GM18861 (cell line): ENCODE measurements at regions not wholly inside any gene's neighbourhood (a gene's known extent, or its start where the extent isn't known, plus 50 kb on each side); places are given as distances from the start of the nearest gene placed in this dataset.
"Not testable (repeated sequence)": the region's sequence is repeated elsewhere in the genome, so short reads cannot be mapped to it uniquely, and the experiment has no call there.

Experiments
- ATAC-seq: cut with Tn5 transposase; IDR thresholded peaks from one replicate; pipeline ENCODE4 v1.9.1; 2021; ENCODE audit not compliant: unreplicated experiment

DNA sequence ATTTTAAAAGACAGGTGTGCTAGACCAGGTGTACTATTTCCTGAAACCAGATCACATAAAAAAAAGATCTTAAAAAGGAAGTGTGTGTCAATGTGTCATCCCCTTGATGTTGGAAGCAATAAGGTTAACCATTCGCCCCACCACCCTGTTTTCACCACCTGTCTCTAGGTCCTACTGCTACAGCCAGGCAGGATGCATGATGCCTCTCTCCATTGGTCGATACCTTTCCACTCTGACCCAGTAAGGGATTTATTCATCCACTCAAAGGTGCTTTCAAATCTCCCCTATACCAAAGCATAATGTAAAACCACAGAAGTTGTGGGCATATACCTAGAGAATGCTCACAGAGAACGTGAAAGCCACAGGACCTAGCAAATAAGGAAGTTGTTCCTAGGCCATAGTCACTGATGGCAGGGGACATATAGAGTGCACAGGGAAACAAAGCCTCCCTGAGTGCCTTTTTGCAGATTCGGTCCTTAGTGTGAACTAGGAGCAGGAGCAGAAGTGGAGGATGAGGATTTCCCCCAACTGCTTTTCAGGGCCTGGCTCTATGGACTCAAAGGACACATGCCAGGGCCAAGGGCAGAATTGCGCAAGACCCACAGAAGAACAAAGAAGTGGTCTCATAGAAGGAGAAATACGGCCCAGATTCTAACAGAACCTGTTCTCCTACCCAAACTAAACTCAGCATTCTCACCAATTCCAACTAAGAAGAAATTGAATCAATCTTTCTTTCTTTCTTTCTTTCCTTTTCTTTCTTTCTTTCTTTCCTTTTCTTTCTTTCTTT is 631.5 kb upstream of the NRP1 start:
- ATAC-seq, result no peak

DNA sequence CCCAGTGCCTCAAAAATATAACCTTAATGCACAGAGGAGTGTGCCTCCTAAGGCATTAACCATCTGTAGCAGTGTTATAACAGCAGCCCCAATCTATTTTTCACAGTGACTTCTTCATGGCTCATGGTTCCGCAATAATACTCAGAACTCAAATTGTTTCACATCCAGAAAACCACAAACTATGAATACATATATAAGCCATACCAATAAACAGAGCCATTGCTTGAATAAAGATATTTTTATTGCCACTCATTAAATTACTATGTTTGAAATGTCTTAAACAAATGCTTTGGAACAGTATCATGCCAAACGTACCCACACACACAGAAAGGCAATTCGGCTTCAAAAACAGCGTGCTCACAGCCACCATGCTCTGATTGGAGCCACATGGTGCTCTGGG is 629.3 kb upstream of the NRP1 start:
- ATAC-seq, result no peak

DNA sequence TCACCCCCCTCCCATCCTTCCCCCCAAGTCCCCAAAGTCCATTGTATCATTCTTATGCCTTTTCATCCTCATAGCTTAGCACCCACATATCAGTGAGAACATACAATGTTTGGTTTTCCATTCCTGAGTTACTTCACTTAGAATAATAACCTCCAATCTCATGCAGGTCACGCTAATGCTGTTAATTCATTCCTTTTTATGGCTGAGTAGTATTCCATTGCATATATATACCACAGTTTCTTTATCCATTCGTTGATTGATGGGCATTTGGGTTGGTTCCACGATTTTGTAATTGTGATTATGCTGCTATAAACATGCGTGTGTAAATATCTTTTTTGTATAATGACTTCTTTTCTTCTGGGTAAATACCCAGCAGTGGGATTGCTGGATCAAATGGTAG is 621.9 kb upstream of the NRP1 start:
- not testable (repeated sequence) for ATAC-seq

DNA sequence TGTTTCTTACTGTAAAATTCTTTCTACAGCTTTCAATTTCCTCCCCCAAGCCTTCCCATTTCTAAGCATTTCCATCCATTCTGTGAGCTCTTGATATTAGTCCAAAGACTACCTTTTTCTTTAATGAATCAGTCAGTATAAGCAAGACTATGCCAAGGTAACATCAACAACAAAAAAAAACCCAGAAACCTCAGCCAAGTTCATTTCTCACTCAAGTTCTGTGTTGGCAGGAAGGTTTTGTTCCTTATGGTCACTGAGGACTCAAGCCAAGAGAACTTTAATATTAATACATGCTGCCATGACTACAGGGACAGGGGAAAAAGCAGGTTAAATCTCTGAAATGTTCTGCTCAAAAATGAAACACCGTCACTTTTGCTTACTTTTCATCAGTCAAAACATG is 621.2 kb upstream of the NRP1 start:
- no peak for ATAC-seq

DNA sequence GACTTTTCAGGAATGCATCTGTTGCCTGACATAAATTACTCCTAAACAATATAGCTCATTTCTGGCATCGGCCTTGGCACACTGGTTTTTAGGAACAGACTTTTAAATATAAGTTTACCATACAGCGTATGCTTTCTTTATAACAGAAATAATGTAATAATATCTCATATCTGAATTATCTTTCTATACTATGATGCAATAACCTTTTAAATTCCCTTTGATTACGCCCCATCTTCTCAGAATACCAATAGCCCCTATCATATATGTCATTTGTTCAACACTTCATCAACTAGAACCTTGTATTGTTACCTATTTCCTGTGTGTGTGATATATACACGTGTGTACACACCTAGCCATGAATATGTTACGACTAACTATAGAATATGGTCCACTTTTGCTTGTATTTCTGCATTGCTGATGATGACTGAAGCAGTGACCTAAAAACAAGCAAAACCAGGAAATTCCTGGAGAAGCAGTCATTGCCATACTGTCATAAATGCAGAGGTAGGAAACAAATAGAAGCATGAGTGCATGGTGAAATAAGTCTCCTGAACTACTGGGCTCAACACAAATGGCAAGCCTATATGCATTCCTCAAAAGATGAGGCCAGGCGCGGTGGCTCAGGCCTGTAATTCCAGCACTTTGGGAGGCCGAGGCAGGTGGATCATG is 618.4 kb upstream of the NRP1 start:
- no peak for ATAC-seq

DNA sequence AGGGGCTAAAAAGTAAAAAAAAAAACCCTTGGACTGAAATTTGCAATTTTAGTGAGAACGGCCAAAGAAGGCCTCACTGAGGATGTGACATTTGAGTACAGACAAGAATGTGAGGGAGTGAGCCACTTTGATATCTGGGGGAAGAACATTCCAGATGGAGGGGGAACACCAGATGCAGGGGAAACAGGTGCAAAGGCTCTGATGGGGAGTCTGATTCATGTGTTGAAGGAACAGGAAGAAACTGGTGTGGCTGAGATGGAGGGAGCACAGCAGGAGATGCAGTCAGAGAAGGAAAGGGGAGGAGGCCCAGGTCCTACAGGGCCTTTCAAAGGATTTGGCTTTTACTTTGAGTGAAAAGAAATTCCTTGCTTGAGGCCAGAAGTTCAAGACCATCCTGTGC is 615.7 kb upstream of the NRP1 start:
- ATAC-seq, result no peak

DNA sequence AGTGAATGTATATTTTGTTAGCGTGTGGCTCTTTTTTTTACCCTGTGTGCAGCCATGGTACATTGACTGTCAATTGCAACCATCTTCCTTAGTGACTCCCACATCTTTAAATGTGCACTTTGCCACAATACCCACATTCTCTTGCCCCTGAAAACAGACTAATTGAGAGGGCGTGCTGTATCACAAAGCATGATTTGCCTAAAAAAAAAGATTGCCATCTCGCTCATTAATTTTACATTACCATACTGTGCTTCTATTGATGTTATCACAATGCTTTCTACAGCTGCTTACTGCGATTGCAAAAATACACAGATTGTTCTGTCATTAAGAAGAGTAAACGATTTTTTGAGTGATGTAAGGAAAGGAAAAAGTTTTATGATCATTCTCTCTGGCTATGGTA is 613.1 kb upstream of the NRP1 start:
- ATAC-seq, result no peak

DNA sequence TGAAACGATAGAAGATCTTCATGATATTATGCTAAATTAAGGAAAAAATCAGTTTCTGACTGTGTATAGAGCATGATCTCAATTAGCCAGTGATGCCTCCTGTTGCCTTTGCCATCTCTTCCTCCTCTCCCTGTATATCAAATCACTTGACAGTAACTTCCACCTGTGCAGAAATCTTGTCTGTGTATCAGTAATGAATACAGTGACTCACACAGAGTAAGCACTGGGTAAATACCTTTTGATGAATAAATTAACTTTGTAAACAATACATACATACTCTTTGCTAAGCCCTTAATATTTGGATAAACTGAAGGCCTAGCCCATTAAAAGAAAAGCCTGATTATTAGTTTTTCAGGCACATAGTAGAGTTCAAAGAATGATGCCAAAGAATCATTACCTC is 610.6 kb upstream of the NRP1 start:
- ATAC-seq, result no peak

DNA sequence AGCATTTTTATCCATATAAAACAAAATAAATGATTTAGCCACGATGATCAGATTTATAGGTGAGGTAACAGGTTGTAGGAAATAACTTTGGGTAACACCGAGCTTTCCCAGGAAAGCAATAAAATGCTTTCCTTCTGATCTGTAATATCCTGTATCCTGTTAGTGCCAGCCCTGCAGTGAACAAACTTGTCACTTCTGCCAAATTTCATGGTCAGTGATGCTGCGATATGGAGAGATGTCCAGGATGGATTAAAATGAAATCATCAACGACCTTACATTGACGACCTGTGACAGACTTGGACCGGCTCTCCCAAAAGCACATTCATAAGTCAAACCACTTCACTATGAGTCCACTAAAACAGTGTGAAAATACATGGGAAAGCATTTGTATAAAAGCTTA is 608.0 kb upstream of the NRP1 start:
- no peak for ATAC-seq

DNA sequence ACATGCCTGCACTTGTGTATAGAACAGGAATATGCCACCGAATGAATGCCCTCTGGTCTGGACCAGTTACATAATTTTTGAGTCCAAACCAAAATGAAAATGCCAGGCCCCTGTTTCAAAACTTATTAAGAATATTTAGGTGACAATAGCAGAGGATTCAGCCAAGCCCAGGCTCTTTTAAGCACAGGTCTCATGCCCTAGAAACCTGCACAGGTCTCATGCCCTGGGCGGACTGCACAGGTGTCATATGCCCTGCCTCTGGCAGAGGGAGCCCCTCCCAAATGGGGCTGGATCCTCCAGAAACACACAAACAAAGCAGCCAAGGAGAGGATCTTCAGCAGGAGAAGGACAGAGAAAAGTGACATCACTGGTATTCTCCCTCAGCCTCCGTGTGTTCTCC is 605.4 kb upstream of the NRP1 start:
- no peak for ATAC-seq

DNA sequence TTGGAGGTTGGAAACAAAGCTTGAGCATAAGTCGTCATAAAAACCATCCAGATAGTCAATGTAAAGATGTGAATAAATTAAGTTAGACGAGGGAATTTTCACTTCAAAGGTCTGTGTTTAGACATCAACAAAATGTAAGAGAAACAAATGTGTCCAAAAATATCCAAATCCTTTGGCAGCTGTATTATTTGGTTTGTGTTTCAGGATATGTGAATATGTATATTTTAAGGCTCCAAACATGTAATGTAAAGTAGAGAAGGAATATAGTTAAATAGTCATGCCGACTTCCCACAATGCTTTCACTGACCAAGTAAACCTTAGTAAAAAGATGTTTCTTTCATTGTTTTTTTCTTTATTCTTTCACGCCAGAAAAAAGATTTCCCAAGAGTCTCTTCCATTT is 604.9 kb upstream of the NRP1 start:
- no peak for ATAC-seq

DNA sequence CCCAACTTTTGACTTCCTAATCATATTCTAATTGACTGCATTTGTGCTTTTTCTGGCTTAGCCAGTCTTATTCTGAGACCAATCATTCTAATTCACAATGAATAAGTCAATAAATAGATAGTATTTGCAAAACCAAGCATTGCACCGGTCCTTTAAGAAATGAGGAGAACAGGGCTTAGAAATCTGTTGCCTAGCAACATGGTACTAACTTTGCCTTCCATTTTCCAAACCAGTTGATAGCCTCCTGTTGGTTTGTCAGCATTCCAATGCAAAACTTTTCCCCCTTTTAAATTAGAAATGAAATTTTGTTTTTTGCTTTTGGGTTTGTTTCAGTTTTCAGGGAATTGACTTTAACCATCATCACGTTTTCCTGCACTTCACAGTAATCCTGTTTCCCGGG is 603.5 kb upstream of the NRP1 start:
- ATAC-seq, result no peak

DNA sequence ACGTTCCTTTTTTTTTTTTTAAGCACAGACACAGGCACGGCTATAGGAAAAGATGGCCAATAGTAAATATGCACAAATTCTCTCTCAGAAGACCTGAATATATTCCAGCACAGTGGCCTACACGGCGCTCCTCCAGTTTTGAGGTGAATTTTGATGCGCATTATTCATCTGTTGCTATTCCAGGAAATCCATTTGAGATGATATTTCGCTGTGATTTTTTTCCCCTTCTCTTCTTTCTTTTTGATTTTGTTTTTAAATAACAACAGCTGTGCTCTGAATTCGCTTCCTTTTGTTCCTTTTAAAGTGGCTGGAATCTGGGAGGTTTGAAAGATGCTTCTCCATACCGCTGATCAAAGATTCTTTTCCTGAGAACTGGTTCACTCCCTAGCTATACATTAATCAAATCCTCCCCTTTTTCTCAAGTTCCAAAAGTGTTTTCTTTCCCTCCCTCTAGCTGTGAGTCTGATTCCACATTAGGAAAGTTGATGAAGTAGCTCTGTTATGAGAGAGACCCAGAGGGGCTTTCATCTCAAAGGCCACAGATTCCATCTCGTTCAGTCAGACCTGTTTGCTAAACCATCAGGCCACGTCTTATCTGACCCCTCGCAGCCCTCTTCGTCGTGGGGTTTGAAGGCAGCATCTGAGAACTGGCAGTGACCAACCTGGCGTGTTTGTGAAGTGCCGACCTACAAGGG is 602.7 kb upstream of the NRP1 start:
- ATAC-seq, result no peak

DNA sequence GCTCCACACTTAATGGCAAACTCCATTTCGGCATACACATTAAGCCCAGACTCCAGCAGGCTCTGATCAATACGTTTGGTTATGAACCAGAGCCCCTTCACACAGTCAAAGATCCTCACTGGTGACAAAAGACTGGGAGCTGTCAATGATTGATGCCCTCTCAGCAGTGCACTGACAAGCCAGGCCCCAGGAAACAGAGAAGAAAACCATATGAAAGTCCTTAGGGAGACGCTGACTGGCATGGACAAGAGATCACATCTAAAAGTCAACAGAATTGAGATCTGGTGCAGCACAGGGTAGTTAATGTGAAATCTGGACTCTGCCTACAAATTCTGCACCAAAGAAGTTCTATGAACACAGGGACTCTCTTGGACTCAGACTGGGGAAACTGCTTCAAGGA is 600.9 kb upstream of the NRP1 start:
- no peak for ATAC-seq

DNA sequence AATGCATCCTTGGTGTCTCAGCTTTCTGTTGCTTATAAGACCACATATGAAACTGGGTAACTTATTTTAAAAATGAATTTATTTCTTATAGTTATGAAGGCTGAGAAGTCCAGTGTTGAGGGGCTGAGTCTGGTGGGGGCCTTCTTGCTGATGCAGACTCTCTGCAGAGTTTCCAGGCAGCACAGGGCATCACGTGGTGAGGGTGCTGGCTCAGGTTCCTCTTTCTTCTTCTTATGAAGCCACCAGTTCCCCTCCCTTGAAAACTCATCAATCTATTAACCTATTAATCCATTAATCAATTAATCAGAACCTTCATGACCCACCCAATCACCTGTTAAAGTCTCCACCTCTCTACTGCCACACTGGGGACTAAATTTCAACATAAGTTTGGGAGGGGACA is 595.6 kb upstream of the NRP1 start:
- ATAC-seq, result no peak

DNA sequence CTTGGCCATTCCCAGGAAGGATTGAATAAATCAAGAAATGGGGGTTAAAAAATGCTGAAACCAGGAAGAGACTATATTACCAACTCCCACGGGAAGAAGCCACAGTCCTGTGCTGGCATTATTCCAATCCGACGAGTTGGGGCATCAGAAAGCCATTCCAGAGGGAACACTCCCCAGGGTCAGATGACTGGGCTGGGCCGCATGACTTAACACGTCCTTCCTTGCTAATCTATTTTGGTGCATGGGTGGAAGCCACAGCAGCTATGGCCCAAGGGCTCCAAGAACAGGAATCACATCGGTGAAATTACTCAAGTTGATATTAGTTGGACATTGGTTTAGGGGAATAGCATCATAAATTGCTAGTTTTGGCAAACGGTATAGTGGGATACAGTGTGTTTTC is 592.9 kb upstream of the NRP1 start:
- no peak for ATAC-seq

DNA sequence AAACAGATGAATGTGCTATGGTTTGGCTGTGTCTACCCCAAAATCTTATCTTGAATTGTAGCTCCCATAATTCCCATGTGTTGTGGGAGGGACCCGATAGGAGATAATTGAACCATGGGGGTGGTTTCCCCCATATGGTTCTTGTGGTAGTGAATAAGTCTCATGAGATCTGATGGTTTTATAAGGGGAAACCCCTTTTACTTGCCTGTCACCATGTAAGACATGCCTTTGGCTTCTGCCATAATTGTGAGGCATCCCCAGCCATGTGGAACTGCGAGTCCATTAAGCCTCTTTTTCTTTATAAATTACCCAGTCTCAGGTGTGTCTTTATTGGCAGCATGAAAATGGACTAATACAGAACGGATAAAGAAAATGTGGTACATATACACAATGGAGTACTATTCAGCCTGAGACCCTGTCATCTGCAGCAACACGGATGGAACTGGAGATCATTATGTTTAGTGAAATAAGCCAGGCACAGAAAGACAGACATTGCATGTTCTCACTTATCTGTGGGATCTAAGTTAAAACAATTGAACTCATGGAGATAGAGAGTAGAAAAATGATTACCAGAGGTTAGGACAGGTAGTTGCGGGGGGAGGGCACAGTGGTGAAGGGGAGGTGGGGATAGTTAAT is 587.6 kb upstream of the NRP1 start:
- ATAC-seq, result no peak

DNA sequence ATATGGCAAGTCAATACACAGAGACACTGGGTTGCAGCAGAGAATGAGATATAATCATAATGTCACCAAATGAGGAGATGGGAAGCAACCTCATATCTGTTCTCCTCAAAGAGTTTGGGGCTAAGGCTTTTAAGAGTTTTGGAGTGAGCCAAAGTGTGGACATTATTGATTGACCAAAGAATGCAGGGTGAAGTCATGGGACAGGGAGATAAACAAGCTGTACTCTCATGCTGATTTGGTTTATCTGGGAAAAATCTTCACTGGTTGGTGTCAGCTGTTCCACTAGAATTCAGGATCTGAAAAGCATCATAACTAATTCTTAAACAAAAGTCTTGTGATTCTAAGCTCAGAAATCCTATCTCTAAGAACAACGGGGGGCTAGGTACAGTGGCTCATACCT is 585.9 kb upstream of the NRP1 start:
- no peak for ATAC-seq

DNA sequence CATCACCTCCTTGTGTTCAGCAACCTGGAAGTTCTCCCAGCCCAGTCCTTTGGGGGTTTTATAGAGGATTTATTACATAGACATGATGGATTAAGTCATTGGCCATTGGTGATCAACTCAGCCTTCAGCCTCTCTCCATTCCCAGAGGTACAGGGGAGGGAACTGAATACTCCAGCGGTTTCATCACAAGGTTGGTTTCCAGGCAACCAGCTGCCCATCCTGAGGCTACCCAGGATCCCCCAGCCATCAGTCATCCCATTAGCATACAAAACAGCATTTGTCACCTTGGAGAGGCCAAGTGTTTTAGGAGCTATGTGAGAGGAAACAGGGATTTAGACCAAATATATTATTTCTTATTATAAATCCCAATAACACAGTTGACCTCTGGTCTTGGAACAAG is 584.8 kb upstream of the NRP1 start:
- no peak for ATAC-seq

DNA sequence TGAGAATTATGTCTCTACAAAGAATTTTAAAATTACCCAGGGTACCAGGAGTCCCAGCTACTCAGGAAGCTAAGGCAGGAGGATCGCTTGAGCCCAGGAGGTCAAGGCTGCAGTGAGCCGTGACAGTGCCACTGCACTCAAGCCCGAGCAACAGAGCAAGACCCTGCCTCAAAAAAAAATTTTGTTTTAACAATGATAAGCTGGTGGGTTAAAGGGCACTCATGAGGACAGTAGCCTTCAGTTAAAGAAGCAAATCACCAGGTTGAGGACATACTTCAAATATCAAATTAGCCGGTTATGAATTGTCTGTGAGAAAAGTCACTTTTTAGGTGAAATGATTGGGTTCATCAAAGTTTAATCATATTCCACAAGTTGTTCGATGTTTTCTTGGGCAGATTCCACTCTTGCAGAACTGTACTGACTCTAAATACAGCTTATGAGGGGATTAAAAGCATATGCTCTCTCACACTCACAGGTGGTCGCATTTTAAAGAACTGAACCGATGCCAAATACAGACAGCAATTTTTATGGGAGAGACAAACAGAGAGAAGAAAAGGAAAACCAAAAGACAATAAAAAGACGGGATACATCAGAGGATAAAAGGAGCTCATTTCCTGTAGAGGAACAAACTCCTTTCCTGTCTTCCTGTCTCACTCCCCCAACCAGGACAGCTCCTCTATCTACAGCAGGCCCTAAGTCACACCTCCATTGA is 582.8 kb upstream of the NRP1 start:
- no peak for ATAC-seq

DNA sequence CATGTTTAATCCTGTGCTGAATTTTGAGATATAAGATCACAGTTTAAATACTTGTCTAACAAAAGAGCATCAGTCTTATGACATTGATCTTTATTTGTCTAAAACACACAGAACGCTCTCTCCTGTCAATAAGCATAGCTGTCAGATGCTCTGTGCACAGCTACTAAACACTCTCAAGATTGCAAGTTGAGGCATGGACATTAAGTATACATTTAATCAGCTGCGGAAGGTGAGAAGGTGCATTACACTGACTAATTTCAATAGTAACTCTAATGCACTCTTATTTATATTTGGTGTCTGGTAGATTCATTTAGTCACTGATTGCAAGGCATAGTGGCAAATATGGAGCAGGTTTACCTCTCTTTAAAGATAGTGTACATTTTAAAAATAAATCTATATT is 580.3 kb upstream of the NRP1 start:
- no peak for ATAC-seq
